Fibroblast of lung (primary cell): ENCODE measurements at regions not wholly inside any gene's neighbourhood (a gene's known extent, or its start where the extent isn't known, plus 50 kb on each side); places are given as distances from the start of the nearest gene placed in this dataset.

Experiments used
- DNase-seq, 2 donors: peaks; one replicate each; pipeline versions ENCODE4 v3.0.0 to v3.0.0-alpha.2; 2010; ENCODE audit warnings: low read depth in 2 of 2
- H2AFZ ChIP-seq: 2 replicates; pipeline ENCODE4 v1.5.1; 2012; ENCODE audit warnings: low read length, control low read depth, inconsistent platforms
- H3K27ac ChIP-seq: 2 replicates; pipeline ENCODE4 v1.5.1; 2011; ENCODE audit warnings: low read length, control low read depth; ENCODE audit not compliant: insufficient read depth
- H3K27me3 ChIP-seq: 2 replicates; pipeline ENCODE4 v1.5.1; 2011; ENCODE audit warnings: mild to moderate bottlenecking, low read length; ENCODE audit not compliant: control insufficient read depth, insufficient read depth
- H3K36me3 ChIP-seq: 2 replicates; pipeline ENCODE4 v1.5.1; 2011; ENCODE audit warnings: low read length; ENCODE audit not compliant: control insufficient read depth, insufficient read depth
- H3K4me1 ChIP-seq: 2 replicates; pipeline ENCODE4 v1.5.1; 2011; ENCODE audit warnings: low read length; ENCODE audit not compliant: control insufficient read depth, insufficient read depth; ENCODE audit errors: extremely low read depth
- H3K4me2 ChIP-seq: 2 replicates; pipeline ENCODE4 v1.5.1; 2011; ENCODE audit warnings: low read length, control low read depth; ENCODE audit not compliant: insufficient read depth; ENCODE audit errors: extremely low read depth
- H3K4me3 ChIP-seq, 4 experiments: fragments of 200-600 bp in 1 of 4; sonication (generic) in 1 of 4; replicated peaks in 1 of 4; 2 replicates each; pipeline ENCODE4 v1.5.1; 2011 to 2016; ENCODE audit warnings: low read length in 4 of 4, low read depth in 3 of 4, mild to moderate bottlenecking in 3 of 4, control low read depth in 2 of 4, inconsistent platforms in 1 of 4, mixed read lengths in 1 of 4; ENCODE audit not compliant: insufficient read depth in 1 of 4; ENCODE audit errors: control extremely low read depth in 1 of 4
- H3K79me2 ChIP-seq: 2 replicates; pipeline ENCODE4 v1.5.1; 2012; ENCODE audit warnings: mild to moderate bottlenecking, low read length, inconsistent platforms; ENCODE audit not compliant: control insufficient read depth, insufficient read depth
- H3K9ac ChIP-seq: 2 replicates; pipeline ENCODE4 v1.5.1; 2011; ENCODE audit warnings: mild to moderate bottlenecking, low read length, control low read depth; ENCODE audit not compliant: insufficient read depth
- H3K9me3 ChIP-seq: 2 replicates; pipeline ENCODE4 v1.5.1; 2012; ENCODE audit warnings: low read depth, low read length; ENCODE audit not compliant: control insufficient read depth, insufficient read depth
- H4K20me1 ChIP-seq: 2 replicates; pipeline ENCODE4 v1.5.1; 2011; ENCODE audit warnings: low read length; ENCODE audit not compliant: control insufficient read depth, insufficient read depth; ENCODE audit errors: extremely low read depth
- EZH2 ChIP-seq: IDR thresholded peaks from 2 replicates; pipeline ENCODE4 v1.5.1; 2012; ENCODE audit warnings: low read length, control low read depth, mild to moderate bottlenecking; ENCODE audit errors: missing control alignments
- TF ChIP-seq, protein P1 (sequence below), 2 donors: IDR thresholded peaks in 1 of 2; conservative IDR thresholded peaks in 1 of 2; 1 replicate in 1 of 2; 2 replicates in 1 of 2; pipeline ENCODE4 v1.5.1; 2011 to 2012; ENCODE audit warnings: low read length in 2 of 2, control low read depth in 1 of 2, inconsistent platforms in 1 of 2, low read depth in 1 of 2, mild to moderate bottlenecking in 1 of 2

DNA sequence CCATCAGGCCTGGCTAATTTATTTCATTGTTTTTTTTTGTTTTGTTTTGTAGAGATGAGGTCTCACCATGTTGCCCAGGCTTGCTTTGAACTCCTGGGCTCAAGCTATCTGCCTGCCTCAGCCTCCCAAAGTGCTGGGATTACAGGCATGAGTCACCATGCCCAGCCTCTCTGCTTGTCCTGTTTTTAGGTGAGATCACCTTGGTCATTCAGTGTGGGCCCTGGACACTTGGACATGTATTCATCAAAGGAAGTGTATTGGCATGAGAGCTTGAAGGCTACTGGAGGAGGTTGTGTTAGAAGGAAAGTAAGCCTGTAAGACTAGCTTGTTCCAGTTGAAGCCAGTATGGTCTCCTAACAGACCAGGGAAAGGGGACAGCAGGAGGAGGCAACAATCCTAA is 229.2 kb upstream of the RGPD4 start:
- Histone ChIP-seq H3K9ac (no peak overlapping the region), H2AFZ (no peak overlapping the region), H3K9me3 (no peaks in the 10 kb centered on the region), H3K79me2 (no peaks in the 10 kb centered on the region), H3K27me3 (no peaks in the 10 kb centered on the region), H3K27ac (no peak overlapping the region), H3K4me1 (no peaks in the 10 kb centered on the region), H3K36me3 (no peaks in the 10 kb centered on the region), H4K20me1 (no peaks in the 10 kb centered on the region), H3K4me2 (no peak overlapping the region), H3K4me3 (no peak overlapping the region)
- TF ChIP-seq, protein P1, sequence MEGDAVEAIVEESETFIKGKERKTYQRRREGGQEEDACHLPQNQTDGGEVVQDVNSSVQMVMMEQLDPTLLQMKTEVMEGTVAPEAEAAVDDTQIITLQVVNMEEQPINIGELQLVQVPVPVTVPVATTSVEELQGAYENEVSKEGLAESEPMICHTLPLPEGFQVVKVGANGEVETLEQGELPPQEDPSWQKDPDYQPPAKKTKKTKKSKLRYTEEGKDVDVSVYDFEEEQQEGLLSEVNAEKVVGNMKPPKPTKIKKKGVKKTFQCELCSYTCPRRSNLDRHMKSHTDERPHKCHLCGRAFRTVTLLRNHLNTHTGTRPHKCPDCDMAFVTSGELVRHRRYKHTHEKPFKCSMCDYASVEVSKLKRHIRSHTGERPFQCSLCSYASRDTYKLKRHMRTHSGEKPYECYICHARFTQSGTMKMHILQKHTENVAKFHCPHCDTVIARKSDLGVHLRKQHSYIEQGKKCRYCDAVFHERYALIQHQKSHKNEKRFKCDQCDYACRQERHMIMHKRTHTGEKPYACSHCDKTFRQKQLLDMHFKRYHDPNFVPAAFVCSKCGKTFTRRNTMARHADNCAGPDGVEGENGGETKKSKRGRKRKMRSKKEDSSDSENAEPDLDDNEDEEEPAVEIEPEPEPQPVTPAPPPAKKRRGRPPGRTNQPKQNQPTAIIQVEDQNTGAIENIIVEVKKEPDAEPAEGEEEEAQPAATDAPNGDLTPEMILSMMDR (conservative IDR thresholded peaks at IDR 0.05 in 1 of 2, IDR thresholded peaks at IDR 0.05 in 1 of 2; ENCODE audit: low read depth in 1 of 2, low read length in 2 of 2), result no peak
- no peak for TF ChIP-seq EZH2
- no peak for DNase-seq

DNA sequence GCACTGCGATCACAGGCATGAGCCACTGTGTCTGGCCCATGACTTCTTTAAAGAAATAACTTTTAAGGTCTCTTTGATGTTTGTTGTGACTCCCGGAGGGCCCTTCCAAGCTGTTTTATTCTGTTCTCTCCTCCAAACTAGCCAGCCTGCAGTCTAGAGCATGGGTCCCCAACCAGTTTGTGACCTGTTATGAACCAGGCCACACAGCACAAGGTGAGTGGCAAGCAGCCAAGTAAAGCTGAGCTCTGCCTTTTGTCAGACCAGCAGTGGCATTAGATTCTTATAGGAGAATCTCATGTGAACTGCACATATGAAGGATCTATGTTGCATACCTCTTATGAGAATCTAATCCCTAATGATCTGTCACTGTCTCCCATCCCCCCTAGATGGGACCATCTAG is 223.9 kb upstream of the RGPD4 start:
- Histone ChIP-seq H3K9me3 (no peaks in the 10 kb centered on the region), H2AFZ (no peak overlapping the region), H3K79me2 (no peaks in the 10 kb centered on the region), H3K4me2 (no peak overlapping the region), H3K36me3 (no peaks in the 10 kb centered on the region), H3K9ac (no peak overlapping the region), H3K4me1 (no peaks in the 10 kb centered on the region), H3K27me3 (no peaks in the 10 kb centered on the region), H3K4me3 (no peak overlapping the region), H4K20me1 (no peaks in the 10 kb centered on the region), H3K27ac (no peak overlapping the region)
- TF ChIP-seq EZH2, result no peak
- TF ChIP-seq, protein P1 (conservative IDR thresholded peaks at IDR 0.05 in 1 of 2, IDR thresholded peaks at IDR 0.05 in 1 of 2; ENCODE audit: low read depth in 1 of 2, low read length in 2 of 2), result no peak
- DNase-seq, result no peak

DNA sequence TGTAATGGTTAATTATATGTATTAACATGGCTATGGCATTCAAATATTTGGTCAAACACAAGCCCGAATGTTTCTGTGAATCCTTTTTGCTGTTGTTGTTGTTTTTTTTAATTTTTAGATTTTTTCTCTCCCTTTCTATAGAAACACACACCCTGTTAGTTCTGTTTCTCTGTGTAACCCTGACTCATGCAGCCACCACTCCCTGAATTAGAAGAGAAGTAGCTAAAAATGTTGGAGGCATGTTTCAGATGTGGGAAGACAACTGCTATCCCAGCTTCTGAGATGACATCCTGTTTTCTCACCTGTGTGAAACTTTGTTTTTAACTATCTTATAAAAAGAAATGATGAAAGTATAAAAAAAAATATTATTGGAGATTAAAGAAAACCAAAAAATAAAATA is 219.6 kb upstream of the RGPD4 start:
- H3K4me1 ChIP-seq, result no peaks in the 10 kb centered on the region
- H3K27me3 ChIP-seq, result no peaks in the 10 kb centered on the region
- no peak for DNase-seq
- no peaks in the 10 kb centered on the region for H3K9me3 ChIP-seq
- no peak for TF ChIP-seq EZH2
- TF ChIP-seq, protein P1 (conservative IDR thresholded peaks at IDR 0.05 in 1 of 2, IDR thresholded peaks at IDR 0.05 in 1 of 2; ENCODE audit: low read depth in 1 of 2, low read length in 2 of 2), result no peak
- H3K27ac ChIP-seq, result no peak overlapping the region
- H3K4me3 ChIP-seq, result no peak overlapping the region
- H3K4me2 ChIP-seq, result no peak overlapping the region
- no peaks in the 10 kb centered on the region for H3K79me2 ChIP-seq
- H3K36me3 ChIP-seq, result no peaks in the 10 kb centered on the region
- H2AFZ ChIP-seq, result no peak overlapping the region
- H3K9ac ChIP-seq, result no peak overlapping the region
- H4K20me1 ChIP-seq, result no peaks in the 10 kb centered on the region
